Spinal cord (tissue), 9 donors: ENCODE measurements at regions not wholly inside any gene's neighbourhood (a gene's known extent, or its start where the extent isn't known, plus 50 kb on each side); places are given as distances from the start of the nearest gene placed in this dataset.

Source experiments
- DNase-seq, 6 donors: peaks; one replicate each; pipeline versions ENCODE4 v3.0.0 to v3.0.0-alpha.2; 2013 to 2015; ENCODE audit warnings: low spot score in 6 of 6, low read depth in 4 of 6
- H3K27ac ChIP-seq: one replicate; pipeline ENCODE4 v1.5.1; 2013; ENCODE audit warnings: low read depth, low read length, control low read depth
- H3K27me3 ChIP-seq: one replicate; pipeline ENCODE4 v1.6.1; 2013; ENCODE audit warnings: low read length; ENCODE audit not compliant: control insufficient read depth, insufficient read depth
- H3K36me3 ChIP-seq: one replicate; pipeline ENCODE4 v1.6.1; 2013; ENCODE audit warnings: low read length; ENCODE audit not compliant: control insufficient read depth, insufficient read depth
- H3K4me1 ChIP-seq: one replicate; pipeline ENCODE4 v1.6.1; 2013; ENCODE audit warnings: low read length; ENCODE audit not compliant: control insufficient read depth, insufficient read depth
- H3K4me3 ChIP-seq: one replicate; pipeline ENCODE4 v1.5.1; 2013; ENCODE audit warnings: low read depth, low read length, control low read depth
- H3K9me3 ChIP-seq: one replicate; pipeline ENCODE4 v1.6.1; 2013; ENCODE audit warnings: low read length; ENCODE audit not compliant: control insufficient read depth, insufficient read depth
- WGBS: methylation state at CpG from one replicate; pipeline ENCODE4 v1.1.5; 2013; ENCODE audit warnings: missing lambda C conversion rate; ENCODE audit not compliant: insufficient coverage; 5-methylcytosine and 5-hydroxymethylcytosine counted together
- donor health status: healthy.

DNA sequence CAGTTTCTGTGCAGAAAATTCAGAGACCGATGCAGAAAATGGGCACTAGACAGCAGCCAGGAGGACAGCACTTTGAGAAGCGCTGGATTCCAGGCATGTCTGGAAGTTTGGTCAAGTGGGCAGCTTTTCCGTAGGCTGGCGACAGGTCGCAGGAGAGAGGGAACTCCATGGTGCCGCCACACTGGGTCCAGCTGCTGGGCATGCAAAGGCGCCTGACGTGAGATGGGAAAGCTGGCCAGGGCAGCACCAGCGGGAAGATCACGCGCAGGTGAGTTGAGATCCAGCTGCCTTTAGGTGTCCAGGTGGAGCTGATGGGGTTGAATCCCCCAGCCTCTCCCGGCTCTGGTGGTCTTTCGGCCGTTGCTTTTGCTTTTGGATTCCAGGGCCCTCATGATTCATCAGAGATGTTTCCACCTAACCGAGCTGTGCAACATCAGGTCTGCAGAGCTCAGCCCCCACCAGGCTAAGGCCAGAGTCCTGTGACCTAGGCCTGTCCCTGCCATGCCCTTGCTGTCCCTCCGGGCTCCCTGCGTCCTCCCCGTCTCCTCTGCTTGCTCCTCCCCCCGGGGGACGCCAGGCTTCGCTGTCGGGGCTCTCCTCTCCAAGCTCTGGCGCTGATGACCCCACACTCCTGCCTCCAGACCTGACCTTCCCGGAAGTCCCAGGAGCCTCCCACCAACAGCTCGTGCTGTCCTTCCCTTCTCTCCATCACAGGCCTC, 1001.7 kb downstream of the BRD1 start:
- H3K4me3 ChIP-seq = no peak overlapping the region
- no peak for DNase-seq
- WGBS = 87% methylated on average over 25 of the region's 25 CpGs
- H3K9me3 ChIP-seq = no peaks in the 10 kb centered on the region
- H3K27me3 ChIP-seq = peaks cover 2% of the 10 kb centered on the region
- H3K36me3 ChIP-seq = no peaks in the 10 kb centered on the region
- H3K27ac ChIP-seq = no peak overlapping the region
- H3K4me1 ChIP-seq = peaks cover 44% of the 10 kb centered on the region

DNA sequence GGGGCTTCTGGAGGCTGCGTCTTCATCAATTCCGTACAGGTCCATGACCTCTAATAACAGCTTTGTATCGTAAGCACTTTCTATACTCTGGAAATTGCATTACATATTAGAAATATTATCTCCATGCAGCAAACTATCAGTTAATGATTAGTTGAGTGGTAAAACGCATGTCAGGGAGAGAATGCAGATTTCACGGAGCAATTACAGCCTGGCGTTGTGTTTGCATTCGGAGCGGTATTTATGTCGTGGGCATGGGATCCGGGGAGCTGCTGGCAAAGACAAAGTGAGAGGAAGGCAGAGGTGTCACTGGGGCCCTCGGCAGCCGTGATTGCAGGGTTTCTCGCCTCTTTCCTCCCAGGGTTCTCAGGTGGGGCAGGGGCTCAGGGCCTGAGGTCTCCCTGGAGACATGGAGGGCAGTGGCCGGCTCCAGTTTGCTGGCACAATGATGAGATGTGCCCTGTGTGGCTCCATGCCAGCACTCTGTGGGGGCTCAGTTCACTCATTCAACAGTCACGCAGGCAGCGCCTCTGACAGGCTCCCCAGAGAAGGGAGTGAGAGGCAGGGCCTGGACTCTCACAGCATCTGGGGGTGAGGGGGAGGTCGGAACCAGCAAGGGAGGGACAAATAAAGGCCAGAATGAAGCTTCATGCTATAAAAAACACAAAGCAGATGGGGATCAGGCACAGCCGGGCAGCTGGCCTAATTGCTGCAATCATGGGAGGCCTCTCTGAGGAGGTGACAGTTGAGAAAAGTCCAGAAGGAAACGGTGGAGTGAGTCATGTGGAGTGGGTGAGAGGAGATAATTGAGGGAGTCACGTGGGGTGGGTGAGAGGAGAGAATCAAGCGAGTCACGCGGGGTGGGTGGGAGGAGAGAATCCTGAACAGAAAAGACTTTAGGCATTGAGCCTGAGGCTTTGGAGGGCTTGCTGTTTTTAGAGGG, 1002.7 kb downstream of the BRD1 start:
- Histone ChIP-seq H3K27me3 (peaks cover 2% of the 10 kb centered on the region), H3K4me3 (no peak overlapping the region), H3K36me3 (no peaks in the 10 kb centered on the region), H3K4me1 (peaks cover 44% of the 10 kb centered on the region), H3K27ac (no peak overlapping the region), H3K9me3 (no peaks in the 10 kb centered on the region)
- DNase-seq = peak in 2 of 6 donors; percentile 43 to 69
- WGBS = 35% methylated on average over 18 of the region's 23 CpGs

DNA sequence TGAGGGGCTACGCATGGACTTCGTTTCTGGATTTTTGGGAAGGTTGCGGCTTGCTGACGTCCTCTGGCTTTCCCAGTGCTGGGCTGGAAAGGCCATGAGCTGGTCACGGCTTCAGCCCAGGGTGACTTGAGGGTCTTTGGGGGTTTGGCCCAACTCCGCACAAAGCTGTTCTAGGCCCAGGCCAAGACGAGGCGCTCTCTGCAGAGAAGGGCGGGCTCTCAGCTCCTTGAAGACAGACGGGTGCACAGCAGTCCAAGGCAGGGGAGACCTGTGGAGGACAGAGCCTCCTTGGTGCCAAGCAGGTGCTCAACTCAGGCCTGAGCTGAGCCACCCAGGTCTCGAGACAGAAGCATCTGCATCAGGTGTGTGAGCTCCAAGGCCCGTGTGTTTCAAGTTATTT, 1003.7 kb downstream of the BRD1 start:
- no peaks in the 10 kb centered on the region for H3K9me3 ChIP-seq
- DNase-seq = no peak
- no peaks in the 10 kb centered on the region for H3K36me3 ChIP-seq
- H3K27ac ChIP-seq = no peak overlapping the region
- no peak overlapping the region for H3K4me3 ChIP-seq
- H3K27me3 ChIP-seq = peaks cover 2% of the 10 kb centered on the region
- peaks cover 44% of the 10 kb centered on the region for H3K4me1 ChIP-seq
- 88% methylated on average over 12 of the region's 12 CpGs for WGBS

GRCh38 chr22:48822278-48823233, 1005.1 kb downstream of the BRD1 start:
- WGBS = 93% methylated on average over 15 of the region's 19 CpGs
- Histone ChIP-seq H3K4me1 (peaks cover 33% of the 10 kb centered on the region), H3K27me3 (peaks cover 2% of the 10 kb centered on the region), H3K9me3 (no peaks in the 10 kb centered on the region), H3K4me3 (no peak overlapping the region), H3K36me3 (no peaks in the 10 kb centered on the region), H3K27ac (no peak overlapping the region)
- DNase-seq = no peak

DNA sequence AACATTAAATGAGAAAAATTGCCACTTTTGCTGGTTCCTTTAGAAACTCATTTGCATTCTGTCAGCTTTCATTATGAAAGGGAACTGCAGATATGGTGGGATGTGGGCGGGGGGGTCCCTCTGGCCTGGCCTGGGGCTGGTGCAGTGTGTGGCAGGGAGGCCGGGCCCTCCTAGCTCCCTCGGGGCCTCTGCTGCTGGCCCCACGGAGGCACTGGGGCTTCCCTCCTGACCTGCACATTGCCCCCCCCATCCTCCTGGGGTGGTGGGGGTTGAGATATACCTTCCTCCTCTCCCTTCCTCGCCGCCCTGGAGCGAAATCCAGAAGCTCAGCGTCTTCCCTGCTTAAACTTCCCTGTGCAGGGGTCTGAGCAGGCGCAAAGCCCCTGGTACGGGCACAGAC, 1005.9 kb downstream of the BRD1 start:
- no peak overlapping the region for H3K4me3 ChIP-seq
- peaks cover 26% of the 10 kb centered on the region for H3K4me1 ChIP-seq
- H3K27ac ChIP-seq = no peak overlapping the region
- no peaks in the 10 kb centered on the region for H3K36me3 ChIP-seq
- 92% methylated on average over 7 of the region's 10 CpGs for WGBS
- DNase-seq = peak in 1 of 6 donors; percentile 43
- no peaks in the 10 kb centered on the region for H3K9me3 ChIP-seq
- H3K27me3 ChIP-seq = no peaks in the 10 kb centered on the region

- H3K4me1 ChIP-seq = peaks cover 24% of the 10 kb centered on the region
- no peak for DNase-seq
- H3K27me3 ChIP-seq = no peaks in the 10 kb centered on the region
- 67% methylated on average over 10 of the region's 10 CpGs for WGBS
- H3K4me3 ChIP-seq = no peak overlapping the region
- H3K9me3 ChIP-seq = no peaks in the 10 kb centered on the region
- H3K36me3 ChIP-seq = no peaks in the 10 kb centered on the region
- no peak overlapping the region for H3K27ac ChIP-seq
Measured at GRCh38 chr22:48821346-48821690, 1006.4 kb downstream of the BRD1 start.

GRCh38 chr22:48820481-48821345, 1007.0 kb downstream of the BRD1 start:
- WGBS = 92% methylated on average over 20 of the region's 27 CpGs
- Histone ChIP-seq H3K4me3 (no peak overlapping the region), H3K36me3 (no peaks in the 10 kb centered on the region), H3K27ac (no peak overlapping the region), H3K27me3 (no peaks in the 10 kb centered on the region), H3K4me1 (peaks cover 18% of the 10 kb centered on the region), H3K9me3 (no peaks in the 10 kb centered on the region)
- no peak for DNase-seq

- no peaks in the 10 kb centered on the region for H3K27me3 ChIP-seq
- H3K4me1 ChIP-seq = peaks cover 10% of the 10 kb centered on the region
- H3K27ac ChIP-seq = no peak overlapping the region
- 75% methylated on average over 13 of the region's 13 CpGs for WGBS
- H3K9me3 ChIP-seq = no peaks in the 10 kb centered on the region
- H3K4me3 ChIP-seq = no peak overlapping the region
- no peaks in the 10 kb centered on the region for H3K36me3 ChIP-seq
- peak in 1 of 6 donors; percentile 58 for DNase-seq
Measured at GRCh38 chr22:48819961-48820360, 1007.7 kb downstream of the BRD1 start.
